Fibroblast of lung (primary cell): ENCODE measurements at regions not wholly inside any gene's neighbourhood (a gene's known extent, or its start where the extent isn't known, plus 50 kb on each side); places are given as distances from the start of the nearest gene placed in this dataset.

Experiments used
- CTCF ChIP-seq, 2 donors: IDR thresholded peaks in 1 of 2; conservative IDR thresholded peaks in 1 of 2; 1 replicate in 1 of 2; 2 replicates in 1 of 2; pipeline ENCODE4 v1.5.1; 2011 to 2012; ENCODE audit warnings: low read length in 2 of 2, control low read depth in 1 of 2, inconsistent platforms in 1 of 2, low read depth in 1 of 2, mild to moderate bottlenecking in 1 of 2
- EZH2 ChIP-seq: IDR thresholded peaks from 2 replicates; pipeline ENCODE4 v1.5.1; 2012; ENCODE audit warnings: low read length, control low read depth, mild to moderate bottlenecking; ENCODE audit errors: missing control alignments

GRCh38 chr10:10903620-10904019 lies 114.1 kb upstream of the CELF2 start:
- no peak for TF ChIP-seq CTCF (conservative IDR thresholded peaks at IDR 0.05 in 1 of 2, IDR thresholded peaks at IDR 0.05 in 1 of 2; ENCODE audit: low read depth in 1 of 2, low read length in 2 of 2)
- no peak for TF ChIP-seq EZH2
